HG03575 (cell line): ENCODE measurements at regions not wholly inside any gene's neighbourhood (a gene's known extent, or its start where the extent isn't known, plus 50 kb on each side); places are given as distances from the start of the nearest gene placed in this dataset.
"Not testable (repeated sequence)": the region's sequence is repeated elsewhere in the genome, so short reads cannot be mapped to it uniquely, and the experiment has no call there.

Source experiments
- ATAC-seq: cut with Tn5 transposase; IDR thresholded peaks from one replicate; pipeline ENCODE4 v1.9.1; 2021; ENCODE audit not compliant: unreplicated experiment, insufficient number of reproducible peaks, low FRiP score; ENCODE audit errors: extremely low read depth

DNA sequence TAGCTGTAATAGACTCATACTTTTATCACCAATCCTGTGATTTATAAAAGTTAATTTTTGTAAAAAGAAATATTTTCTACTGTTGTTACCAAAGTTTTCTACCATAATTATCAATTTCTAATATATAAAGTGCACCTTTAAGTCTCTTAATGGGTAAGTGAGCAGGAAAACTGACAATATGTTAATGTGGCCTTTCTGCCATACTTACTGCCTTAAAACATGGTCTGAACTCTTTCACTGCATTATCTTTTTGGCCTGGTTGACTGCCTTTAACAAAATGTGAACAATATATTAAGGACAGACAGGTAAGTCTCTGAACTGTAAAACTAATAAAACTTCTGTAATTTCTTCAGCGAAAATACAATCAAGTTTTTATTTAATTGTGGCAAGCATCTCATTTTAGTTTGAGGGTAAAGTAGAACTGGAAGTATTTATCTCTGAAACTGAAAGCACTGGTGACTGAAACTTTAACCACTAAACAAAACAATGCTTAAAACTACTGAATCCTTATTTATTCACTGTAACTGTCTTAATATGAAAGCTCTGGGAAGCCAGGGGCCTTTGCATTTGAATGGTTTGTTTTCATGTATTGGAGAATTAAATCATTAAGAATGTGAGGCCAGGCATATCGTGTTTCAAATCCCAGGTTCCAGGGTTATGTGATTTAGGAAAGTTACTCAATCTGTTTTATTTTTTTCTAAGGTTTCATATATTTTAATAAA lies 948.8 kb upstream of the POT1 start:
- no peak for ATAC-seq

DNA sequence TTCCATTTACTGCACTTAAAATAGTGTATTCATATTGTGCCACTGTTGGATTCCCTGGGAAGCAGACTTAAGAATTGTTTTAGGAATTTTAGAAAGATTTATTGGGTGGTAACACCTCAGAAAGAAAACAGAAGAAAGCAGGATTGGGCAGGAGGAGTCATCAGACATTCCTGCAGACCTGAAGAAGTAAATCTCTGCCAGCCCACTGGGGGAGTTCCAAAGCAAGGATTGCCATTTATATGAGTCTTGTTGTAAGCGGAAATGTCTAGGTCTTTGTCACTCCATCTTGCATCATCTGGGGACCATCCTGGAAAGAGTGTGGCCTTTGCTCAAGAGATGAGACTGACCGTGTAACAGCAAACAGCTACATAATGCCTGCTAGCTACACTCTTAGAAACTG lies 947.6 kb upstream of the POT1 start:
- no peak for ATAC-seq

- no peak for ATAC-seq
Measured at GRCh38 chr7:125876431-125876830, 946.8 kb upstream of the POT1 start.

GRCh38 chr7:125871431-125871830 lies 941.8 kb upstream of the POT1 start:
- ATAC-seq: no peak

GRCh38 chr7:125857606-125858005 lies 928.0 kb upstream of the POT1 start:
- ATAC-seq: no peak

DNA sequence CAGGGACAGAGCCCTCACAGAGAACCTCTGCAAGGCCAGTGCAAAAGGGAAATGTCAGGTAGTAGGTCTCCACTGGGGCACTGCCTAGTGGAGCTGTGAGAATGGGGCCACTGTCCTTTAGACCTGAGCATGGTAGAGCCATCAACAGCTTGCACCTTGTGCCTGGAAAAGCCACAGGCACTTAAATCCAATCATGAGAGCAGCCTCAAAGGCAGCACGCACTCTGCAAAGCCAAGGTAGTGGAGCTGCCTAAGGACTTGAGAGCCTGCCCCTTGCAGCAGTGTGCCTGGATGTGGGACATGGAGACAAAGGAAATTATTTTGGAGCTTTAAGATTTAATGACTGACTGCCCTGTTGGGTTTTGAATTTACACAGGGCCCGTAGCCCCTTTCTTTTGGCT lies 918.5 kb upstream of the POT1 start:
- no peak for ATAC-seq

DNA sequence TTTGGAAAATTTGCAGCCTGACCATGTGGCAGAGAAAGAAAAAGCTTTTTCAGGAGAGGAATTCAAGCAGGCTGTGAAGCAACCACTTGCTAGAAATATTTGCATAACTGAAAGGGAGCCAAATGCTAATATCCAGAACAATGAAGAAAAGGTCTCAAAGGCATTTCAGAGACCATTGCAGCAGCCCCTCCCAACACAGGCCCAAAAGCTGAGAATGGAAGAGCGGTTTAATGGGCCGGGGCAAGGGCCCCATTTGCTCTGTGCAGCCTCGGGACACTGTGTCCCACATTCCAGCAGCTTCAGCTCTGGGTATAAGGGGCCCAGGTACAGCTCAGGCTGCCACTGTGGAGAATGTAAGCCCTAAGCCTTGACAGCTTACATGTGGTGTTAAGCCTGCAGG lies 918.1 kb upstream of the POT1 start:
- no peak for ATAC-seq

- ATAC-seq: no peak
Measured at GRCh38 chr7:125847055-125847454, 917.4 kb upstream of the POT1 start.

- ATAC-seq: no peak
Measured at GRCh38 chr7:125845686-125846085, 916.1 kb upstream of the POT1 start.

GRCh38 chr7:125834421-125834820 lies 904.8 kb upstream of the POT1 start:
- no peak for ATAC-seq

- no peak for ATAC-seq
Measured at GRCh38 chr7:125833839-125834238, 904.2 kb upstream of the POT1 start.

DNA sequence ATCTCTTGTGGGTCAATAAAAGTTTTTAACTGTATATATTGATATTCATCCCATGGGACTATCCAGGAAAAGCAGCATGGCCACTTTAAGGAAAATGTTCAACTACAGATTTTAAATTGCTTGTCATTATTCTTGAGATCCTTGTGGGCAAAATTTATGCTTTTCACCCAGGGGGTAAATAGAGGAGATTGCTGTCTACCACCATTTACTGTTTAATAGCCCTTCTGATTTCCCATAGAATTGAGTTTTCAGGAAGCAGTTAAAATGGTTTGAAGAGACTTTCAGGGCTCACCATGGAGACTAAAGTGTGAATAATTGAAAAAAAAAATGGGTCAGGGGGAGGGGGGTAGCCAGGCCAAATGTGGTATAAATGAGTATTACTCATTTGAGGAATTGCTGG lies 901.1 kb upstream of the POT1 start:
- no peak for ATAC-seq

DNA sequence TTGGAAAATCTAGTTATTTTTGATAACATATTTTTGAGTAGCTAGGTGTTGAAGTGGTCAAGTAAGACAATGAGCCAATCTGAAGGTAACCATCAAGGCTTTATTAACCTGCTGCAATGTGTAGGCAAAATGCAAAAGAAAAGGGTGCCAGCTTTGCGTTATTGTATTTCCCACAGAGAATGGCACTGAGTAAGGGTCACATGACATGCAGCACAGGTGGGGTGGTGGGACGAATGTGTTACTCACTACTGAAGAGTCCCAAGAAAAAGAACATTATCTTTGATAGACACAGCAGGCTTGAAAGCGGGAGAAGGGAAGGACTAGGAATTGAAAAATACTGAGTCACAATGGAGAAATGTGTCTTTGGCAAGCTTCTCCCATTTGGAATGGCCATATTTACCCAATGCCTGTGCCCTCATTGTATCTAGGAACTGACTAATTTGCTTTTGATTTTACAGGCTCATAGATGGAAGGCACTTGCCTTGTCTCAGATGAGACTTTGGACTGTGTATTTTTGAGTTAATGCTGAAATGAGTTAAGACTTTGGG lies 898.6 kb upstream of the POT1 start:
- no peak for ATAC-seq

GRCh38 chr7:125823538-125823937 lies 893.9 kb upstream of the POT1 start:
- ATAC-seq: no peak

DNA sequence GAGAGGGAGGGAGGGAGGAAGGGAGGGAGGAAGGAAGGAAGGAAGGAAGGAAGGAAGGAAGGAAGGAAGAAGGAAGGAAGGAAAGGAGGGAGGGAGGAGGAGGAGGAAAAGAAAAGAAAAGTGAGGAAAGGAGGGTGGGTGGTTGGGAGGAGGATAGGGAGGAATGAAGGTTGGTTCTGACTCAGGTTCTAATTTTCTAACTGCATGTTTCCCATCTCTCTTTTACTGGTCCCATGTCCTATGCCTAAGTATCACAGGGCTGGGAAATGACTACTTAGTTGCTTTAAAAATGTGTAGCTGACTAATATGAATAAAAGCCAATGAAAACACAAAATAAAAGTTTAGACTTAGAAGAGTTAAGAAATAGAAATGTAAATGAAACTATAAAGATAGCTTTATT lies 890.9 kb upstream of the POT1 start:
- no peak for ATAC-seq

GRCh38 chr7:125814100-125814499 lies 884.5 kb upstream of the POT1 start:
- no peak for ATAC-seq

DNA sequence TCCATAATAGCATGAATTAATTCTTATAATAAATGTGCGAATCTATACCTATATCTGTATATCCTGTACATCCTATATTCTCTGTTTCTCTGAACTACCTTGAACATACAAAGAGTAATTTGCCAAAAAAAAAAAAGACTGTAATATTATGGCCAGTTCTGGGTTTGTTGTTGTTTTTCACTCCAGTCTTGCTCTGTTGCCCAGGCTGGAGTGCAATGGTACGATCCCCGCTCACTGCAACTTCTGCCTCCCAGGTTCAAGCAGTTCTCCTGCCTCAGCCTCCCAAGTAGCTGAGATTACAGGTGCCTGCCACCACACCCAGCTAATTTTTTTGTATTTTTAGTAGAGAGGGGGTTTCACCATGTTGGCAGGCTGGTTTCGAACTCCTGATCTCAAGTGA lies 876.9 kb upstream of the POT1 start:
- not testable (repeated sequence) for ATAC-seq

DNA sequence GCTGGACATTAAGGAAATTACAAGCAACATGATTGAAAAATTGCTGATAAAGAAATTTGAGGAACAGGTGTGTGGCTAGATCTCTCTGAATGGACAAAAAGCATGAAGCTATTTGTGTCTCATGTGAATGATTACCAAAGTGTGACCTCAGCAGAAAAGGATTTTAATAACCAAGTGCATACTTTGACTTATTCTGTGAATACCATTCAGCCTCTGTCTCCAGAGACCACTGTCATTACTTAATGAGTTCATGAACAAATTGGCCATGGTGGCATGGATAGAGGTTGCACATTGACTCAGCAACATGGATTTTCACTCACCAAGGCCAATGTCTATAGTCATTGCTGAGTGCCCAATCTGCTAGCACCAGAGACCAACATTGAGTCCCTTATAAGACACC lies 874.6 kb upstream of the POT1 start:
- ATAC-seq: no peak

- ATAC-seq: no peak
Measured at GRCh38 chr7:125780153-125780552, 850.5 kb upstream of the POT1 start.

GRCh38 chr7:125775317-125775716 lies 845.7 kb upstream of the POT1 start:
- ATAC-seq: no peak
